Testis (tissue), 2 donors: ENCODE measurements at regions not wholly inside any gene's neighbourhood (a gene's known extent, or its start where the extent isn't known, plus 50 kb on each side); places are given as distances from the start of the nearest gene placed in this dataset.

Experiments used
- DNase-seq: peaks from one replicate; pipeline ENCODE4 v3.0.0-alpha.2; 2019
- H3K27ac ChIP-seq, 2 donors: fragments of 200-600 bp; sonication (generic); one replicate each; pipeline ENCODE4 v1.5.1; 2019
- H3K27me3 ChIP-seq: fragments of 200-600 bp; sonication (generic); one replicate; pipeline ENCODE4 v1.5.1; 2019
- H3K36me3 ChIP-seq: fragments of 200-600 bp; sonication (generic); one replicate; pipeline ENCODE4 v1.5.1; 2017; ENCODE audit warnings: low read depth; ENCODE audit errors: missing control alignments
- H3K4me1 ChIP-seq: fragments of 200-600 bp; sonication (generic); one replicate; pipeline ENCODE4 v1.5.1; 2019
- H3K4me3 ChIP-seq, 2 donors: fragments of 200-600 bp; sonication (generic); one replicate each; pipeline ENCODE4 v1.5.1; 2017 to 2019
- H3K9me3 ChIP-seq: fragments of 200-600 bp; sonication (generic); one replicate; pipeline ENCODE4 v1.5.1; 2017
- CTCF ChIP-seq, 3 experiments: fragments of 450-650 bp in 2 of 3; fragments of 200-600 bp in 1 of 3; sonication (generic) in 1 of 3; IDR thresholded peaks; one replicate each; pipeline ENCODE4 v1.5.1; 2016 to 2019; ENCODE audit warnings: antibody characterized with exemption in 3 of 3, mild to moderate bottlenecking in 2 of 3, moderate library complexity in 1 of 3
- POLR2A ChIP-seq: fragments of 450-650 bp; IDR thresholded peaks from one replicate; pipeline ENCODE4 v1.6.1; 2017; ENCODE audit warnings: antibody characterized with exemption, mild to moderate bottlenecking, moderate library complexity
- WGBS, 2 donors: methylation state at CpG; one replicate each; pipeline ENCODE4 v1.1.5; 2018; 5-methylcytosine and 5-hydroxymethylcytosine counted together
- intact Hi-C: fragments of 100-400 bp; cut with DNase I; formaldehyde crosslinking; loops from one replicate; pipeline ENCODE4 v1.15.1; 2023; ENCODE audit warnings: low total_unique reads

- intact Hi-C loops, result no loop called here
- no peaks in the 10 kb centered on the region for H3K27me3 ChIP-seq
- TF ChIP-seq POLR2A, result no peak
- TF ChIP-seq CTCF (IDR thresholded peaks at IDR 0.05), result no peak
- H3K4me3 ChIP-seq, result no peak overlapping the region
- WGBS, 2 donors, result 56 to 61% methylated on average over 12 of the region's 12 CpGs
- H3K9me3 ChIP-seq, result no peaks in the 10 kb centered on the region
- H3K27ac ChIP-seq, result no peak overlapping the region
- no peaks in the 10 kb centered on the region for H3K4me1 ChIP-seq
- no peaks in the 10 kb centered on the region for H3K36me3 ChIP-seq
- peak; percentile 78 for DNase-seq
Observed at GRCh38 chr19:31002518-31003244, 346.6 kb downstream of the TSHZ3 start.

GRCh38 chr19:31001991-31002390, 347.2 kb downstream of the TSHZ3 start:
- Histone ChIP-seq H3K4me3 (no peak overlapping the region), H3K9me3 (no peaks in the 10 kb centered on the region), H3K27ac (no peak overlapping the region), H3K4me1 (no peaks in the 10 kb centered on the region), H3K36me3 (no peaks in the 10 kb centered on the region), H3K27me3 (no peaks in the 10 kb centered on the region)
- no peak for TF ChIP-seq POLR2A
- TF ChIP-seq CTCF (IDR thresholded peaks at IDR 0.05), result no peak
- intact Hi-C loops, result no loop called here
- WGBS, 2 donors, result 73 to 85% methylated on average over 11 of the region's 11 CpGs
- DNase-seq, result no peak

- H3K27ac ChIP-seq, result no peak overlapping the region
- no peak overlapping the region for H3K4me3 ChIP-seq
- 83 to 86% methylated on average over 2 of the region's 2 CpGs for WGBS, 2 donors
- no peak for DNase-seq
- intact Hi-C loops, result no loop called here
- no peaks in the 10 kb centered on the region for H3K36me3 ChIP-seq
- no peaks in the 10 kb centered on the region for H3K4me1 ChIP-seq
- no peak for TF ChIP-seq CTCF (IDR thresholded peaks at IDR 0.05)
- TF ChIP-seq POLR2A, result no peak
- H3K9me3 ChIP-seq, result no peaks in the 10 kb centered on the region
- H3K27me3 ChIP-seq, result no peaks in the 10 kb centered on the region
Observed at GRCh38 chr19:31000913-31001312, 348.3 kb downstream of the TSHZ3 start.

- Histone ChIP-seq H3K9me3 (no peaks in the 10 kb centered on the region), H3K4me3 (no peak overlapping the region), H3K4me1 (no peaks in the 10 kb centered on the region), H3K36me3 (no peaks in the 10 kb centered on the region), H3K27me3 (no peaks in the 10 kb centered on the region), H3K27ac (no peak overlapping the region)
- intact Hi-C loops, result no loop called here
- WGBS, 2 donors, result 81 to 82% methylated on average over 2 of the region's 2 CpGs
- TF ChIP-seq CTCF (IDR thresholded peaks at IDR 0.05) (no peak), POLR2A (no peak)
- DNase-seq, result no peak
Observed at GRCh38 chr19:30999726-31000125, 349.5 kb downstream of the TSHZ3 start.

- H3K27ac ChIP-seq, result no peak overlapping the region
- WGBS, 2 donors, result 82 to 83% methylated on average over 4 of the region's 4 CpGs
- H3K36me3 ChIP-seq, result no peaks in the 10 kb centered on the region
- no peaks in the 10 kb centered on the region for H3K4me1 ChIP-seq
- H3K27me3 ChIP-seq, result no peaks in the 10 kb centered on the region
- no peak for TF ChIP-seq CTCF (IDR thresholded peaks at IDR 0.05)
- no peak for TF ChIP-seq POLR2A
- no peak for DNase-seq
- H3K9me3 ChIP-seq, result no peaks in the 10 kb centered on the region
- intact Hi-C loops, result no loop called here
- no peak overlapping the region for H3K4me3 ChIP-seq
Observed at GRCh38 chr19:30997222-30997621, 352.0 kb downstream of the TSHZ3 start.
